Type B pancreatic cell (in vitro differentiated cells): ENCODE measurements at regions not wholly inside any gene's neighbourhood (a gene's known extent, or its start where the extent isn't known, plus 50 kb on each side); places are given as distances from the start of the nearest gene placed in this dataset.

Experiments
- DNase-seq: peaks from one replicate; pipeline ENCODE4 v3.0.0; 2021; ENCODE audit warnings: mixed read lengths; ENCODE audit not compliant: unreplicated experiment; ENCODE audit errors: extremely low spot score
- H3K27ac Mint-ChIP-seq: 2 replicates; pipeline ENCODE4 v1.8.0; 2021; ENCODE audit warnings: mild to moderate bottlenecking, mixed read lengths
- H3K27me3 Mint-ChIP-seq: 2 replicates; pipeline ENCODE4 v1.8.0; 2021; ENCODE audit warnings: mixed read lengths
- H3K36me3 Mint-ChIP-seq: 2 replicates; pipeline ENCODE4 v1.8.0; 2021; ENCODE audit warnings: mixed read lengths
- H3K4me1 Mint-ChIP-seq: one replicate; pipeline ENCODE4 v1.8.0; 2021; ENCODE audit warnings: mixed read lengths; ENCODE audit not compliant: unreplicated experiment
- H3K4me3 Mint-ChIP-seq: 2 replicates; pipeline ENCODE4 v1.8.0; 2021; ENCODE audit warnings: mild to moderate bottlenecking, mixed read lengths
- H3K9me3 Mint-ChIP-seq: 2 replicates; pipeline ENCODE4 v1.8.0; 2021; ENCODE audit warnings: mixed read lengths
- CTCF ChIP-seq: fragments of 200-600 bp; sonication (generic); conservative IDR thresholded peaks from 2 replicates; pipeline ENCODE4 v1.5.0; 2021; ENCODE audit warnings: antibody characterized with exemption, mild to moderate bottlenecking

- Mint-ChIP-seq H3K4me1 (no peaks in the 10 kb centered on the region), H3K9me3 (no peaks in the 10 kb centered on the region), H3K27me3 (no peaks in the 10 kb centered on the region), H3K36me3 (no peaks in the 10 kb centered on the region), H3K4me3 (no peak overlapping the region), H3K27ac (no peak overlapping the region)
- no peak for DNase-seq
- no peak for TF ChIP-seq CTCF
These were observed 125.2 kb downstream of the EFHB start for GRCh38 chr3:19808834-19809233.

GRCh38 chr3:19799887-19800286 lies 134.1 kb downstream of the EFHB start:
- Mint-ChIP-seq H3K36me3 (no peaks in the 10 kb centered on the region), H3K4me3 (no peak overlapping the region), H3K27ac (no peak overlapping the region), H3K27me3 (no peaks in the 10 kb centered on the region), H3K9me3 (no peaks in the 10 kb centered on the region), H3K4me1 (no peaks in the 10 kb centered on the region)
- TF ChIP-seq CTCF = no peak
- no peak for DNase-seq

GRCh38 chr3:19799115-19799514 lies 134.9 kb downstream of the EFHB start:
- Mint-ChIP-seq H3K27me3 (no peaks in the 10 kb centered on the region), H3K27ac (no peak overlapping the region), H3K4me1 (no peaks in the 10 kb centered on the region), H3K9me3 (no peaks in the 10 kb centered on the region), H3K36me3 (no peaks in the 10 kb centered on the region), H3K4me3 (no peak overlapping the region)
- no peak for TF ChIP-seq CTCF
- no peak for DNase-seq

GRCh38 chr3:19798324-19798723 lies 135.7 kb downstream of the EFHB start:
- no peaks in the 10 kb centered on the region for H3K36me3 Mint-ChIP-seq
- no peaks in the 10 kb centered on the region for H3K27me3 Mint-ChIP-seq
- H3K9me3 Mint-ChIP-seq = no peaks in the 10 kb centered on the region
- H3K4me1 Mint-ChIP-seq = no peaks in the 10 kb centered on the region
- no peak for DNase-seq
- no peak for TF ChIP-seq CTCF
- H3K4me3 Mint-ChIP-seq = no peak overlapping the region
- H3K27ac Mint-ChIP-seq = no peak overlapping the region

GRCh38 chr3:19792388-19792787 lies 141.6 kb downstream of the EFHB start:
- Mint-ChIP-seq H3K27me3 (no peaks in the 10 kb centered on the region), H3K4me1 (no peaks in the 10 kb centered on the region), H3K9me3 (no peaks in the 10 kb centered on the region), H3K4me3 (no peak overlapping the region), H3K36me3 (no peaks in the 10 kb centered on the region), H3K27ac (no peak overlapping the region)
- peak; percentile 54 for TF ChIP-seq CTCF
- no peak for DNase-seq

GRCh38 chr3:19775765-19776164 lies 158.3 kb downstream of the EFHB start:
- no peaks in the 10 kb centered on the region for H3K9me3 Mint-ChIP-seq
- H3K4me3 Mint-ChIP-seq = no peak overlapping the region
- no peaks in the 10 kb centered on the region for H3K36me3 Mint-ChIP-seq
- no peak for TF ChIP-seq CTCF
- H3K4me1 Mint-ChIP-seq = no peaks in the 10 kb centered on the region
- H3K27ac Mint-ChIP-seq = no peak overlapping the region
- DNase-seq = no peak
- H3K27me3 Mint-ChIP-seq = no peaks in the 10 kb centered on the region
